ENCODE measurements at regions not wholly inside any gene's neighbourhood (a gene's known extent, or its start where the extent isn't known, plus 50 kb on each side); places are given as distances from the start of the nearest gene placed in this dataset.

DNA sequence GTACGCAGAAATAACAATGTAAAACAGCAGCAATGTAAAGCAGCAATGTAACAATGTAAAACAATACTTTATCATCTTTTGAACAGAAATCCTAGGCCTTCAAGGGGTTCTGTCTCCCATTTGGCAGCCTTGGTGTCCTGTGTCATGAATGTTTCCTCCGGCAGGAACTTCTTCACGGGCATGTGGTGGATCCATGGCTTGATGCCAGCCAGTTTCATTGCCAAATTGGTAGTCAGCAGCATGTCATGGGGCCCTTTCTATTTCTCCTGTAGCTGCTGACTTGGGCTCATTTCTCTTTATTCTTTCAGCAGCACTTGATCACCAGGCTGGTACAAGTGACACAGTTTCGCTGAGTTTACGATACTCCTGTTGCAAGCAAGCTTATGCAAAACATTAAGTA, 275.3 kb downstream of the HTR1A start:
- Mint-ChIP-seq H3K4me1 (ENCODE audit: low read depth) (no peaks in the 10 kb centered on the region), H3K27ac (no peak overlapping the region), H3K4me3 (no peak overlapping the region), H3K9me3 (peaks cover 2% of the 10 kb centered on the region), H3K27me3 (no peaks in the 10 kb centered on the region), H3K36me3 (ENCODE audit: low read depth) (no peaks in the 10 kb centered on the region)
- DNase-seq: no peak

GRCh38 chr5:63686181-63686580, 276.1 kb downstream of the HTR1A start:
- Mint-ChIP-seq H3K4me3 (no peak overlapping the region), H3K4me1 (ENCODE audit: low read depth) (no peaks in the 10 kb centered on the region), H3K27me3 (no peaks in the 10 kb centered on the region), H3K9me3 (peaks cover 2% of the 10 kb centered on the region), H3K36me3 (ENCODE audit: low read depth) (no peaks in the 10 kb centered on the region), H3K27ac (no peak overlapping the region)
- DNase-seq: no peak

- DNase-seq: no peak
- Mint-ChIP-seq H3K27ac (no peak overlapping the region), H3K4me3 (no peak overlapping the region), H3K9me3 (peaks cover 2% of the 10 kb centered on the region), H3K4me1 (ENCODE audit: low read depth) (no peaks in the 10 kb centered on the region), H3K27me3 (no peaks in the 10 kb centered on the region), H3K36me3 (ENCODE audit: low read depth) (no peaks in the 10 kb centered on the region)
Observed at GRCh38 chr5:63685454-63685853, 276.8 kb downstream of the HTR1A start.

GRCh38 chr5:63674881-63675280, 287.4 kb downstream of the HTR1A start:
- no peak for DNase-seq
- peaks cover 8% of the 10 kb centered on the region for H3K9me3 Mint-ChIP-seq
- H3K4me1 Mint-ChIP-seq (ENCODE audit: low read depth): no peaks in the 10 kb centered on the region
- H3K4me3 Mint-ChIP-seq: no peak overlapping the region
- H3K27ac Mint-ChIP-seq: no peak overlapping the region
- H3K36me3 Mint-ChIP-seq (ENCODE audit: low read depth): no peaks in the 10 kb centered on the region
- no peaks in the 10 kb centered on the region for H3K27me3 Mint-ChIP-seq

- Mint-ChIP-seq H3K4me3 (no peak overlapping the region), H3K27me3 (no peaks in the 10 kb centered on the region), H3K4me1 (ENCODE audit: low read depth) (no peaks in the 10 kb centered on the region), H3K9me3 (peaks cover 4% of the 10 kb centered on the region), H3K27ac (no peak overlapping the region), H3K36me3 (ENCODE audit: low read depth) (no peaks in the 10 kb centered on the region)
- no peak for DNase-seq
Observed at GRCh38 chr5:63655043-63655442, 307.2 kb downstream of the HTR1A start.

DNA sequence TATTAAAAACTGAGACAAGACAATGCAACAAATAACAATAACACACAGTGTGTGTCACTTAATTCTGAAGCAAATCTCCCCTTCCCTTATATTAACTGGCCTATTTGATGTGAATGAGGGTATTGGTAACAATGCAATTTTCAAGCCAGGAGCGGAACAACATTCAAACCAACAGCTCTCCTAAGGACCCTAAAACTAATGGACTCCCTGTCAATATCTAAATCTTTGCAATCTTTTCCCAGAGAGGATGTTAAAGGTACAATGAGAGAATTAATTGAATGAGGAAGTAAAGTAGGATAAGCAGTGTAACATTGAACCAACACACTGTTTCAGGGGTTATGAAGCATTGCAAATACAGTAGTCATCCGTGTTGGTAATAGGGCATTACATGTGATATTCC, 311.7 kb downstream of the HTR1A start:
- Mint-ChIP-seq H3K27ac (no peak overlapping the region), H3K36me3 (ENCODE audit: low read depth) (no peaks in the 10 kb centered on the region), H3K4me3 (no peak overlapping the region), H3K27me3 (no peaks in the 10 kb centered on the region), H3K9me3 (peaks cover 4% of the 10 kb centered on the region), H3K4me1 (ENCODE audit: low read depth) (no peaks in the 10 kb centered on the region)
- no peak for DNase-seq

- peaks cover 7% of the 10 kb centered on the region for H3K9me3 Mint-ChIP-seq
- H3K36me3 Mint-ChIP-seq (ENCODE audit: low read depth): no peaks in the 10 kb centered on the region
- no peaks in the 10 kb centered on the region for H3K4me1 Mint-ChIP-seq (ENCODE audit: low read depth)
- H3K27me3 Mint-ChIP-seq: no peaks in the 10 kb centered on the region
- DNase-seq: no peak
- no peak overlapping the region for H3K27ac Mint-ChIP-seq
- no peak overlapping the region for H3K4me3 Mint-ChIP-seq
Observed at GRCh38 chr5:63648376-63648775, 313.9 kb downstream of the HTR1A start.

DNA sequence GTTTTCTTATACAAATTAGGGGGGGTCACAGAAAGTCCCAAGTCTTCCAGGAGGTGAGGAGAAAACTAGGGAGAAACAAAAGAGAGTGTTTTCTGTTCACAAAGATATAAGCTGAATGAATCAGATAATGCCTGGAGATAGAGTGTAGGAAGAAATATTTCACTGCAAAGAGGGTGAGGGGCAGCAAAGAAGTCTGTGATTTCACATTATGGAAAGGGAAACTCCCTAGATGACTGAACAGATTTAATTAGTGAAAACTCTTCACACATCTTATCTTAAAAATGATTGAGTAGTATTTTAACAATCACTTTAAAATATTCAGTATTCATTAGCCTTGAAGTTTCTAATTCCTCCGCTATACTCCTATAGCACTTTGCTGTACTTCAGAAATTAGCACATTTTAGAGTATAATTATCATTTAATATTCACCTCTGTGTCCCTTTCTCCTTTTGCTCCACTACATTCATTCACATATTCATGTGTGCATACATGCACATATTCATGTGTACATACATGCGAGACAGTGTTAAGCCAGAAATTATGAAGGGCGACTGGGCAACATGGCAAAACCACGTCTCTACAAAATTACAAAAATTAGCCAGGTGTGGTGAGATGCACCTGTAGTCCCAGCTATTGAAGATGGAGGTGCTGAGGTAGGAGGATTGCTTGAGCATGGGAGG, 332.2 kb downstream of the HTR1A start:
- no peaks in the 10 kb centered on the region for H3K4me1 Mint-ChIP-seq (ENCODE audit: low read depth)
- no peak overlapping the region for H3K4me3 Mint-ChIP-seq
- H3K36me3 Mint-ChIP-seq (ENCODE audit: low read depth): no peaks in the 10 kb centered on the region
- H3K27ac Mint-ChIP-seq: no peak overlapping the region
- DNase-seq: no peak
- peaks cover 4% of the 10 kb centered on the region for H3K9me3 Mint-ChIP-seq
- H3K27me3 Mint-ChIP-seq: no peaks in the 10 kb centered on the region

DNA sequence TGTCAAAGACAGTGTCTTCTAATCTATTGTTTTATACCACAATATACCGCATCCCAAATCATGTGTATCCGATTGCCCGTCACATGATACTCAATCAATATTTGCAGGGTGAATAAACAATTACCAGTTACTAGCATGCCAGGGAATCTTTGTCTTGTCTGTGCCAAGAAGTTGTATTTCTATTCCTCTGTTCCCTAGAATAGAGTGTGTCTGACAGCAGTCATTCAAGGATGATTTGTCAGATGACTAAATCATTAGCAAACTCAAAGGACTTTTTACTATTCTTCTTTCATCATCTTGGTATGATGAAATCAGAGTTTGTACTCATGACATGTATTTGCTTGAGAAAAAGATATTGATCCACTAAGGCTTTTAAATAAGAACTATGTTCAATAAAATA, 348.8 kb downstream of the HTR1A start:
- no peaks in the 10 kb centered on the region for H3K4me1 Mint-ChIP-seq (ENCODE audit: low read depth)
- DNase-seq: no peak
- no peak overlapping the region for H3K27ac Mint-ChIP-seq
- no peaks in the 10 kb centered on the region for H3K36me3 Mint-ChIP-seq (ENCODE audit: low read depth)
- no peaks in the 10 kb centered on the region for H3K27me3 Mint-ChIP-seq
- no peak overlapping the region for H3K4me3 Mint-ChIP-seq
- H3K9me3 Mint-ChIP-seq: peaks cover 5% of the 10 kb centered on the region

DNA sequence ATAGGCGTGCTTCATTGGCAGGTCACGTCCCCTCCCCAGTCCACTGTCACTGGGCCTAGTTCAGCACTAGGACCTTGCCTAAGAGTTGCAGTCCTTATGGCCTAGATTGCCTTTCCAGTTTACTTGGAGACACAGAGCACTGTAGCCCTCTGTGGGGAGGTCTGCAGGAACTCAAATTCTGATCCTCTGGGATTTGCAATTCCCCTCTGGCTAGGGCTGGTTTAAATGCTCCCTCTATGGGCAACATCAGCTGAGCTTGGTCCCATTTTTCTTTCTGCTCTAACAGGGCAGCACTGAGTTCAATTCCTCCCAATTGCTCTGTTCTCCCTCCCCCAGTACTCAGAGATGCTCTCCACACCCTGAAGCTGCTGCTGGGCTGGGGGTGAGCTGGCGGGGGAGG, 358.2 kb downstream of the HTR1A start:
- Mint-ChIP-seq H3K4me1 (ENCODE audit: low read depth) (no peaks in the 10 kb centered on the region), H3K9me3 (peaks cover 10% of the 10 kb centered on the region), H3K36me3 (ENCODE audit: low read depth) (no peaks in the 10 kb centered on the region), H3K27me3 (no peaks in the 10 kb centered on the region), H3K4me3 (no peak overlapping the region), H3K27ac (no peak overlapping the region)
- DNase-seq: no peak

- no peak overlapping the region for H3K27ac Mint-ChIP-seq
- no peak for DNase-seq
- H3K9me3 Mint-ChIP-seq: peaks cover 8% of the 10 kb centered on the region
- H3K4me1 Mint-ChIP-seq (ENCODE audit: low read depth): no peaks in the 10 kb centered on the region
- H3K4me3 Mint-ChIP-seq: no peak overlapping the region
- no peaks in the 10 kb centered on the region for H3K27me3 Mint-ChIP-seq
- no peaks in the 10 kb centered on the region for H3K36me3 Mint-ChIP-seq (ENCODE audit: low read depth)
Observed at GRCh38 chr5:63602971-63603370, 359.3 kb downstream of the HTR1A start.

GRCh38 chr5:63596254-63596653, 366.0 kb downstream of the HTR1A start:
- H3K36me3 Mint-ChIP-seq (ENCODE audit: low read depth): no peaks in the 10 kb centered on the region
- no peak for DNase-seq
- no peak overlapping the region for H3K27ac Mint-ChIP-seq
- no peaks in the 10 kb centered on the region for H3K4me1 Mint-ChIP-seq (ENCODE audit: low read depth)
- no peak overlapping the region for H3K4me3 Mint-ChIP-seq
- no peaks in the 10 kb centered on the region for H3K27me3 Mint-ChIP-seq
- peaks cover 11% of the 10 kb centered on the region for H3K9me3 Mint-ChIP-seq

DNA sequence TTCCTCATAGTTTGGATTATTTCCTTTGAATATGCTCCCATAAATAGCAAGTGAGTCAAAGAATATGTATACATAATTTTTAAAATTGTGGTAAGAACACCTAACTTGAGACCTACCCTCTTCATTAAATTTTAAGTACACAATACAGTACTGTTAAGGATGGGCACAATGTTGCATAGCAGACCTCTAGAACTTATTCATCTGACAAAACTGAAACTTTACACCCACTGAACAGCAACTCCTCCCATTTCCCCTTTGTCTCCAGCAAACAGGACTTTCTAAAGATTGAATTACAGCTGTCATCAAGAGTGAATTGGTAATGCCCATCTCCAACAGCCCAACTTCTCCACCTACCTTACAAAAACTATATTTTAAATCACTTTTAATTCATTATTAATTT, 388.9 kb downstream of the HTR1A start:
- Mint-ChIP-seq H3K4me3 (no peak overlapping the region), H3K36me3 (ENCODE audit: low read depth) (no peaks in the 10 kb centered on the region), H3K27ac (no peak overlapping the region), H3K9me3 (peaks cover 5% of the 10 kb centered on the region), H3K27me3 (no peaks in the 10 kb centered on the region), H3K4me1 (ENCODE audit: low read depth) (no peaks in the 10 kb centered on the region)
- no peak for DNase-seq

GRCh38 chr5:63572740-63573139, 389.5 kb downstream of the HTR1A start:
- Mint-ChIP-seq H3K27ac (no peak overlapping the region), H3K36me3 (ENCODE audit: low read depth) (no peaks in the 10 kb centered on the region), H3K9me3 (peaks cover 5% of the 10 kb centered on the region), H3K4me1 (ENCODE audit: low read depth) (no peaks in the 10 kb centered on the region), H3K27me3 (no peaks in the 10 kb centered on the region), H3K4me3 (no peak overlapping the region)
- no peak for DNase-seq

- H3K9me3 Mint-ChIP-seq: peaks cover 5% of the 10 kb centered on the region
- H3K27me3 Mint-ChIP-seq: no peaks in the 10 kb centered on the region
- H3K27ac Mint-ChIP-seq: no peak overlapping the region
- no peaks in the 10 kb centered on the region for H3K4me1 Mint-ChIP-seq (ENCODE audit: low read depth)
- DNase-seq: no peak
- no peak overlapping the region for H3K4me3 Mint-ChIP-seq
- H3K36me3 Mint-ChIP-seq (ENCODE audit: low read depth): no peaks in the 10 kb centered on the region
Observed at GRCh38 chr5:63570752-63571151, 391.5 kb downstream of the HTR1A start.

DNA sequence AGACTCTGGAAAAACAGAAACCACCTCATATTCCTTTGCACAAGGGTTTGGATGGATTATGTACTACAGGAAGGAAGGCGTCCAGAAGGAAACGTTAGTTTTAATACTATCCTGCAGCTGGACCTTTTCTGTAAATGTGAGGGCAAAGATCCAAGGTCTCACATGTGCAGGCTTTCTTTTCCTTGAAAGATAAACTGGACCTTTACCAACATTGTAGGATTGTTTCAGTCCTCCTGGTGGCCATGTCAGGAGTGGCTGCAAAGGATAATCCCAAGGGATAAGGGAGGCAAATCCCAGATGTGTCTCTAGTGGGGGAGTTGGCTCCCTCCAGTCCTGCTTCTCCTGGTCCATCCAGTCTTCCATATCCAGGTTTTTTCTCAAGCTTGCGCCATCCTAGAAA, 397.5 kb downstream of the HTR1A start:
- Mint-ChIP-seq H3K27ac (no peak overlapping the region), H3K4me1 (ENCODE audit: low read depth) (no peaks in the 10 kb centered on the region), H3K4me3 (no peak overlapping the region), H3K27me3 (no peaks in the 10 kb centered on the region), H3K36me3 (ENCODE audit: low read depth) (no peaks in the 10 kb centered on the region), H3K9me3 (peaks cover 12% of the 10 kb centered on the region)
- DNase-seq: no peak
